Uterus (tissue), 3 donors: ENCODE measurements at regions not wholly inside any gene's neighbourhood (a gene's known extent, or its start where the extent isn't known, plus 50 kb on each side); places are given as distances from the start of the nearest gene placed in this dataset.

Experiments
- DNase-seq, 2 donors: peaks; one replicate each; pipeline ENCODE4 v3.0.0-alpha.2; 2019 to 2020
- H3K27ac ChIP-seq, 2 donors: fragments of 200-600 bp; sonication (generic); 1 replicate in 1 of 2; 2 replicates in 1 of 2; pipeline ENCODE4 v1.5.1; 2016 to 2018
- H3K27me3 ChIP-seq, 2 donors: fragments of 200-600 bp; sonication (generic); one replicate each; pipeline ENCODE4 v1.5.1; 2018 to 2019; ENCODE audit warnings: control low read depth in 1 of 2
- H3K36me3 ChIP-seq, 2 donors: fragments of 200-600 bp; sonication (generic); one replicate each; pipeline ENCODE4 v1.5.1; 2019; ENCODE audit warnings: control low read depth in 1 of 2
- H3K4me1 ChIP-seq, 2 donors: fragments of 200-600 bp; sonication (generic); one replicate each; pipeline ENCODE4 v1.5.1; 2018 to 2019; ENCODE audit warnings: control low read depth in 1 of 2
- H3K4me3 ChIP-seq, 2 donors: fragments of 200-600 bp; sonication (generic); 1 replicate in 1 of 2; 2 replicates in 1 of 2; pipeline ENCODE4 v1.5.1; 2018 to 2019; ENCODE audit warnings: mild to moderate bottlenecking in 1 of 2
- H3K9me3 ChIP-seq, 2 donors: fragments of 200-600 bp; sonication (generic); one replicate each; pipeline ENCODE4 v1.5.1; 2019; ENCODE audit warnings: control low read depth in 1 of 2
- POLR2A ChIP-seq, 2 donors: fragments of 450-650 bp; IDR thresholded peaks; one replicate each; pipeline ENCODE4 v1.6.1; 2016; ENCODE audit warnings: antibody characterized with exemption in 2 of 2, mild to moderate bottlenecking in 1 of 2, moderate library complexity in 1 of 2
- intact Hi-C: fragments of 100-400 bp; cut with DNase I; formaldehyde crosslinking; loops from one replicate; pipeline ENCODE4 v1.15.1; 2023; ENCODE audit warnings: low total_unique reads
- TF ChIP-seq, protein P1 (sequence below), 4 experiments: fragments of 200-600 bp in 2 of 4; fragments of 450-650 bp in 2 of 4; sonication (generic) in 2 of 4; IDR thresholded peaks; one replicate each; pipeline ENCODE4 v1.5.1; 2016 to 2019; ENCODE audit warnings: antibody characterized with exemption in 4 of 4, mild to moderate bottlenecking in 2 of 4, moderate library complexity in 1 of 4
- donor health status: DM: yes; HTN: yes; CAD: no.

DNA sequence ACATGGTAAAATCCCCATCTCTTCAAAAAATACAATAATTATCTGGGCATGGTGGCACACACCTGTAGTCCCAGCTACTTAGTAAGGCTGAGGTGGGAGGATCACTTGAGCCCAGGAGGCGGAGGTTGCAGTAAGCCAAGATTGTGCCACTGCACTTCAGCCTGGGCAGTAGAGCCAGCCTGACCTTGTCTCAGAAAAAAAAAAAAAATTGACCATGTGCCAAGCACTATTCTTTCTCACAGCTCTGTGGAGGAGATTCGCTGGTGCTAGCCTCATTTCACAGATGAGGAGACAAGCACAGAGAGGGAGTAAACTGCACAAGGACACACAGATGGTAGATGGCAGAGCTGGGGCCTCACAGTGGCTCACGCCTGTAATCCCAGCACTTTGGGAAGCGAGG lies 131.8 kb upstream of the JARID2 start:
- intact Hi-C loops: no loop called here
- H3K27me3 ChIP-seq: no peaks in the 10 kb centered on the region
- no peaks in the 10 kb centered on the region for H3K36me3 ChIP-seq

DNA sequence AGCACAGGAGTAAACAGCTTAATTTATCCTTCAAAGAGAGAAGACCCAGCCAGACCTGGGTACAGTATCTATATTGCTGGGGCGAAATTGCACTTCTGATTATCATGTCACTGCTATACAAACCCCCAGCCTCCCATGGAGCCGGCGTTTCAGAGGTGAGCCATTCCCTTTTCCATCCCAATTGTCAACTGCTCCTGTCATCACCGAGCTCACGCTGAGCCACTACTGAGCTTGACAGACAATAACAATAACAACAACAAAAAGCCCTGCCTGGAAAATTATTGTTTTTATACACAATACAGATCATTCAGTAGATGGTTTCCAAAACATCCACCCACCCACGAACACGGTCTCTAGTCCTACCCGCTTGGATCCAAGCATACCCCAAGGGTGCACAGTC lies 129.0 kb upstream of the JARID2 start:
- intact Hi-C loops: no loop called here
- no peak overlapping the region for H3K27ac ChIP-seq
- no peaks in the 10 kb centered on the region for H3K36me3 ChIP-seq
- TF ChIP-seq, protein P1, sequence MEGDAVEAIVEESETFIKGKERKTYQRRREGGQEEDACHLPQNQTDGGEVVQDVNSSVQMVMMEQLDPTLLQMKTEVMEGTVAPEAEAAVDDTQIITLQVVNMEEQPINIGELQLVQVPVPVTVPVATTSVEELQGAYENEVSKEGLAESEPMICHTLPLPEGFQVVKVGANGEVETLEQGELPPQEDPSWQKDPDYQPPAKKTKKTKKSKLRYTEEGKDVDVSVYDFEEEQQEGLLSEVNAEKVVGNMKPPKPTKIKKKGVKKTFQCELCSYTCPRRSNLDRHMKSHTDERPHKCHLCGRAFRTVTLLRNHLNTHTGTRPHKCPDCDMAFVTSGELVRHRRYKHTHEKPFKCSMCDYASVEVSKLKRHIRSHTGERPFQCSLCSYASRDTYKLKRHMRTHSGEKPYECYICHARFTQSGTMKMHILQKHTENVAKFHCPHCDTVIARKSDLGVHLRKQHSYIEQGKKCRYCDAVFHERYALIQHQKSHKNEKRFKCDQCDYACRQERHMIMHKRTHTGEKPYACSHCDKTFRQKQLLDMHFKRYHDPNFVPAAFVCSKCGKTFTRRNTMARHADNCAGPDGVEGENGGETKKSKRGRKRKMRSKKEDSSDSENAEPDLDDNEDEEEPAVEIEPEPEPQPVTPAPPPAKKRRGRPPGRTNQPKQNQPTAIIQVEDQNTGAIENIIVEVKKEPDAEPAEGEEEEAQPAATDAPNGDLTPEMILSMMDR (IDR thresholded peaks at IDR 0.05): no peak
- no peak for TF ChIP-seq POLR2A (IDR thresholded peaks at IDR 0.05)
- H3K9me3 ChIP-seq: no peaks in the 10 kb centered on the region
- no peaks in the 10 kb centered on the region for H3K4me1 ChIP-seq
- no peak overlapping the region for H3K4me3 ChIP-seq
- no peak for DNase-seq
- no peaks in the 10 kb centered on the region for H3K27me3 ChIP-seq

More for the DNA sequence above, 131.8 kb upstream of the JARID2 start:
- TF ChIP-seq, protein P1 (IDR thresholded peaks at IDR 0.05): no peak
- TF ChIP-seq POLR2A (IDR thresholded peaks at IDR 0.05): no peak
- DNase-seq: no peak
- no peak overlapping the region for H3K4me3 ChIP-seq
- no peak overlapping the region for H3K27ac ChIP-seq
- H3K9me3 ChIP-seq: no peaks in the 10 kb centered on the region
- no peaks in the 10 kb centered on the region for H3K4me1 ChIP-seq

DNA sequence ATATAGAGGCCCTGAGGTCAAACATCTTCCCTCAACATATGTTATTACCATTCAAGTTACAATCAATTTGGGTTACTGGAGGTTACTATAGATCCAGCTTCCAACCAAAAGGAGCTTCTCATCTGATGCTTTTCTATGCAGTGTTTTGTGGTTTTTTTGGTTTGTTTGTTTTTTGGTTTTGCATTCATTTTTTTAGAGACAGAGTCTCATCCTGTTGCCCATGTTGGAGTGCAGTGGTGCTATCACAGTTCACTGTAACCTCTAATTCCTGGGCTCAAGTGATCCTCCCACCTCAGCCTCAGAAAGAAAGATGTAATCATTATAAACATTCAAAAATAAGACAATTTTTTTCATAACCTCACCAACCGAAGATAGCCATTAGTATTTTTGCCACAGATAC lies 124.4 kb upstream of the JARID2 start:
- no peaks in the 10 kb centered on the region for H3K27me3 ChIP-seq
- TF ChIP-seq, protein P1 (IDR thresholded peaks at IDR 0.05): no peak
- H3K4me1 ChIP-seq: no peaks in the 10 kb centered on the region
- DNase-seq: no peak
- H3K27ac ChIP-seq: no peak overlapping the region
- no peaks in the 10 kb centered on the region for H3K36me3 ChIP-seq
- H3K9me3 ChIP-seq: no peaks in the 10 kb centered on the region
- H3K4me3 ChIP-seq: no peak overlapping the region
- intact Hi-C loops: no loop called here

DNA sequence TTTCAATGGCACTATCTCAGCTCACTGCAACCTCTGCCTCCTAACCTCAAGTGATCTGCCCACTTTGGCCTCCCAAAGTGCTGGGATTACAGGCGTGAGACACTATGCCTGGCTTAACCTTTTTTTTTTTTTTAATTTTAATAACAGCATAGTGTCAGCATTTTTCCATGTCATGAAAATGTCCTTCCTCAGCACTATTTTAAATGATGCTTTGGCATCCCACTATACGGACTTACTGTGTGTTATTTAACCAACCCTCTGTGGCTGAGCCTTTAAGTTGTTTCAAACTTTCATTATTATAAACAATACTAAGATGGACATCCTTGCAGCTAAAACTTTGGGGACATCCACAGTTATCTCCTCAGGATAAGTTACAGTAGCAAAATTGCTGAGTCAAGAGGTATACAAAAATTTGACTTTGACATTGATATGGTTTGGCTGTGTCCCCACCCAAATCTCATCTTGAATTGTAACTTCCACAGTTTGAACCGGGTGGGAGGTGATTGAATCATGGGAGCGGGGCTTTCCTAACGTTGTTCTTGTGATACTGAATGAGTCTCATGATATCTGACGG lies 123.8 kb upstream of the JARID2 start:
- H3K4me1 ChIP-seq: no peaks in the 10 kb centered on the region
- no peak overlapping the region for H3K27ac ChIP-seq
- H3K36me3 ChIP-seq: no peaks in the 10 kb centered on the region
- no peaks in the 10 kb centered on the region for H3K27me3 ChIP-seq
- TF ChIP-seq POLR2A (IDR thresholded peaks at IDR 0.05): no peak
- TF ChIP-seq, protein P1 (IDR thresholded peaks at IDR 0.05): no peak
- no peak overlapping the region for H3K4me3 ChIP-seq
- no peaks in the 10 kb centered on the region for H3K9me3 ChIP-seq
- intact Hi-C loops: no loop called here
- no peak for DNase-seq

DNA sequence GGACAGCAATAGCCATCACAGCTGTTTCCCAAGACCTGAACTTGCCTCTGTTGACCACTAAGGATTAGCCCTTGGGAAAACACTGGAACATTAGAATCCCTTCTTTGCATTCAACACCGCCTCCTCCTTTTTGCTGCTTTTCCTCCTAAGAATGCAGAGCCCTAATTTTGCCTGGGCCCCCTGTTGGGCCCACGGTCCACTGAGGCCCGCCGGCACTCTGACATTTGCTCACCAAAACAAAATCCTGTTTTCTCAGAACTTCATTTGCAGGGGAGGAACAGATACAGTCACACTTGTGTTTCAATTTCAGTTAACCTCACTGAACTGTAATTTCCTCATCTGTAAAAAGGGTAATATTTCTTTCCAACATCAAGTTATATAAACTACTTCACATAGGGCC lies 116.0 kb upstream of the JARID2 start:
- intact Hi-C loops: no loop called here
- Histone ChIP-seq H3K27ac (no peak overlapping the region), H3K4me1 (no peaks in the 10 kb centered on the region), H3K27me3 (no peaks in the 10 kb centered on the region), H3K4me3 (no peak overlapping the region), H3K36me3 (no peaks in the 10 kb centered on the region), H3K9me3 (no peaks in the 10 kb centered on the region)
- TF ChIP-seq POLR2A (IDR thresholded peaks at IDR 0.05): no peak
- TF ChIP-seq, protein P1 (IDR thresholded peaks at IDR 0.05): no peak
- no peak for DNase-seq
